BJ (cell line): ENCODE measurements at regions not wholly inside any gene's neighbourhood (a gene's known extent, or its start where the extent isn't known, plus 50 kb on each side); places are given as distances from the start of the nearest gene placed in this dataset.

ENCODE experiments used
- CTCF ChIA-PET: fragments of 350-600 bp; formaldehyde crosslinking; extraction: SDS; loops from one replicate; lab custom pipeline; 2021; ENCODE audit warnings: antibody characterized with exemption, inconsistent platforms; lab: Yijun Ruan, JAX
- POLR2A ChIA-PET: fragments of 300-600 bp; sonication (Branson Sonifier 250); formaldehyde crosslinking; extraction: SDS; loops from one replicate; lab custom pipeline; 2021; ENCODE audit warnings: antibody characterized with exemption; lab: Charles Lee
- DNase-seq: peaks from one replicate; pipeline ENCODE4 v3.0.0-alpha.2; 2011; ENCODE audit warnings: low read depth
- H3K27me3 ChIP-seq: 2 replicates; pipeline ENCODE4 v1.6.0; 2011; ENCODE audit warnings: low read length; ENCODE audit not compliant: control insufficient read depth, insufficient read depth
- H3K36me3 ChIP-seq: 2 replicates; pipeline ENCODE4 v1.5.1; 2011; ENCODE audit warnings: low read length; ENCODE audit not compliant: control insufficient read depth, insufficient read depth
- H3K4me3 ChIP-seq: 2 replicates; pipeline ENCODE4 v1.5.1; 2011; ENCODE audit warnings: low read depth, mild to moderate bottlenecking, control low read depth, low read length
- CTCF ChIP-seq: IDR thresholded peaks from 2 replicates; pipeline ENCODE4 v1.5.1; 2011; ENCODE audit warnings: low read depth, mild to moderate bottlenecking, control low read depth, inconsistent platforms, low read length, moderate library complexity; ENCODE audit not compliant: insufficient read depth

DNA sequence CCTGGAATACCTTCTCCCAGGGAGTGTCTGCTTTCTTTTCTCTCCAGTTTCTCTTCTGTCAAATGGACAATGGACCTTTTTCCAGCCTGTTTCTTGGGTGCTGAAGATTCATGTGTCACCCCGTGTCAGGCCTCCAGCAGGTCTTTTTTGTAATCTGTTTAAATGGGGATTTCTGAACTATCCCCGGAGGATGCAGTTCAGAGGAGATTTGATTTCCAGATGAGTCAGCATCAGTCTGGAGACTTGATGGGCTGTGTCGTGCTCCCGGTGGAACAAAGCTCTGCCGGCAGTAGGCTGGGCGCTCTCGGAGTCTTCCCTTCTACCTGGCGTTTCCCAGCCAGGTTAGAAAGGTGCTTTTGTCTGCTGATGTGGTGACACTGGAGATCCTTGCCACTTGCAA, 440.6 kb downstream of the HS3ST3B1 start:
- H3K4me3 ChIP-seq = no peak overlapping the region
- H3K36me3 ChIP-seq = no peaks in the 10 kb centered on the region
- no peak for TF ChIP-seq CTCF
- H3K27me3 ChIP-seq = no peaks in the 10 kb centered on the region
- ChIA-PET POLR2A (no interaction called here), CTCF (no interaction called here)
- DNase-seq = no peak

DNA sequence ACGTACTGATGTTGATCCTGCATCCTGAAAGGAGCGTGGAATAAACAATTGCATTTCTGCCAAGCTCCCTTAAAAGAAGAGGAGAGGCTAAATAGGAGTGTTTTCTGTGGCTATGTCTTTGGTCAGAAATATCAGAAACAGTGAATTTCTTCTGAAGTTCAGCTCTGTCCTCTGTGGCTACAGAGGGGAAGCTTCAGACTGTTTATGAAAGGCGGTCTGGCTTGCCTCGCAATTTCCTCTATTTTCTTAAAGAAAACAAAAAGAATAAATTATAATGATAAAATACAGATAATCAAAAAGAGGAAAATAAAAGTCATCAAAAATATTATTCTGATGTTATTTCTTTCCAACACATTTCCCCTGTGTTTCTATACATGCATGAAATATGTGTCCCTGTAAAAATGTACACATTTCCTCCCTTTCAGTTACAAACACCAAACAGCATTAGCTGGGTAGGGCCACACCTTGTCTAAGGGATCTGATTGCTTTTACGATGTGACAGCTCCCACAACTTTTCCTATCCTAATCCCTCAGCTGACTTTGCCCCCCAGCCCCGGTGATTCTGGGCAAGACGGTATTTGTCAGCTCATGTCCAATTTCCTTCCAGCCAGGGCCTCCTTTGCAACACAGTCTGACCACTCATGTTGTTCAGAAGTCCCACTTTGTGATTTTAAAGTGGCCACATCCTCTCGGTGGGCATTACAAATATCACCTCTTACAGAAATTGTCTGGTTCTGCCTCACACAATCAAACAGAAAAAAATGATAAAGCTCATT, 439.0 kb downstream of the HS3ST3B1 start:
- CTCF ChIA-PET = interaction anchor here (0.7 kb wide), 1 partner anchor 432 kb away, joined by 3 read pairs; no protein-coding TSS in a partner anchor
- H3K27me3 ChIP-seq = no peaks in the 10 kb centered on the region
- POLR2A ChIA-PET = no interaction called here
- no peak overlapping the region for H3K4me3 ChIP-seq
- DNase-seq = no peak
- no peaks in the 10 kb centered on the region for H3K36me3 ChIP-seq
- no peak for TF ChIP-seq CTCF

- CTCF ChIA-PET = no interaction called here
- POLR2A ChIA-PET = no interaction called here
Observed at GRCh38 chr17:14738652-14738988, 437.7 kb downstream of the HS3ST3B1 start.

DNA sequence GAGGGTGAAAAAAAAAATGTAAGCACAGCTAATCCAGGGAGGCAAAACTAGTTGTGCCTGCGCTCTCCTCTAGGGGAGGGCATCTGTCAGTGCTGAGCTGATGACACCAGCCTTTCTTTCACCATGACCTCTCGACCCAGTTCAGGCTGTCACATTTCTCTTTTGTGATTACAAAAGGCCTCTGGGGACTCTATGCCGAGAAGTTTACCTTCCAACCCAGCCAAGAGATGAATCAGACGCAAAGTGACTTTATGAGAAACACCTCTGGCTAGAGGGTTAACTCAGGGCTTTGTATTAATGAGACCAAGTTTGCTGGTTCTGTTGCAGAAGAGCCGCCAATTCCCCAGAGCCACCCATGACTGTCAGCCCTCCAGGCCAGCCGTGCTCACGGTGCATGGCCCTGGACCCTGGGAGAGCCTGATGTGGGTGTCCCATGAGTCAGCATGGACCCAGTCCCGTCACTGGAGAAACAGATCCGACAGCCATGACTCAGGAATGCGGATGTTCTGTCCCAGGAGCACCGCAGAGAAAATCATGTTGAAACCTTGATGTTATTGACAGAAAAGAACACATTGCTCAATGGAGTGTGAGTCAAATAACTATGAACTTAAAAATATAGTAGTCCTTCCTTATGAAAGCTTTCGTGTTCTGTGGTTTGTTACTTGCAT, 437.2 kb downstream of the HS3ST3B1 start:
- no peaks in the 10 kb centered on the region for H3K36me3 ChIP-seq
- H3K4me3 ChIP-seq = no peak overlapping the region
- CTCF ChIA-PET = interaction anchor here (0.8 to 1.4 kb wide), 2 partner anchors 15 to 595 kb away, joined by 3 read pairs; no protein-coding TSS in a partner anchor
- no peaks in the 10 kb centered on the region for H3K27me3 ChIP-seq
- peak; percentile 89 for DNase-seq
- TF ChIP-seq CTCF = peak; percentile 38; the same call in 1 of the 2 replicates
- POLR2A ChIA-PET = no interaction called here

More at GRCh38 chr17:14738652-14738988, 437.7 kb downstream of the HS3ST3B1 start:
- TF ChIP-seq CTCF = no peak
- no peak for DNase-seq
- Histone ChIP-seq H3K27me3 (no peaks in the 10 kb centered on the region), H3K4me3 (no peak overlapping the region), H3K36me3 (no peaks in the 10 kb centered on the region)

DNA sequence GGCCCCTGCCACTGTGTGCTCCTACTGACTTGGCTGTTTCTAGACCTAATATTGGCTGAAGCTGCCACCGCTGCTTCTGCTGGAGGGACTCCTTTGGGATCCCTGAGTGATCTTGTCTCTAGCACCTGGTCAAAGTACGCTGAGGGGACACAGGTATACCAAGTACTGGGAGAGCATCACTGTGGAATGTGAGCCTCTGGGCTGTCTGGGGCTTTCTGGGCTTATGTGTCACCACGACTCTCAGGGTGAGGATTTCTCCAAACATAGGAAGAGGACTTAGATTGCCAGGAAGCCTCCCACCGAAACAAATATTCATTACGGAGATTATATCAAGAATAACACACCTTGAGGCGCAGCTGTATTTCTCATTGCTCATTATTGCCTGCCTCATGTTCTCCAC, 435.8 kb downstream of the HS3ST3B1 start:
- no peak overlapping the region for H3K4me3 ChIP-seq
- no peak for DNase-seq
- ChIA-PET CTCF (interaction anchor here (0.7 to 1.4 kb wide), 3 partner anchors 11 to 458 kb away, joined by 3 to 4 read pairs (median 3); no protein-coding TSS in a partner anchor), POLR2A (no interaction called here)
- H3K36me3 ChIP-seq = no peaks in the 10 kb centered on the region
- no peak for TF ChIP-seq CTCF
- no peaks in the 10 kb centered on the region for H3K27me3 ChIP-seq
